ENCODE measurements at regions not wholly inside any gene's neighbourhood (a gene's known extent, or its start where the extent isn't known, plus 50 kb on each side); places are given as distances from the start of the nearest gene placed in this dataset.

GRCh38 chr5:157926977-157927376 lies 68.0 kb upstream of the CLINT1 start:
- Histone ChIP-seq H3K79me2 (ENCODE audit: insufficient read depth, low read depth, low read length) (no peaks in the 10 kb centered on the region), H3K4me2 (ENCODE audit: low read length) (no peak overlapping the region), H2AFZ (ENCODE audit: low read length) (no peak overlapping the region), H4K20me1 (ENCODE audit: insufficient read depth, low read length) (no peaks in the 10 kb centered on the region), H3K9me2 (ENCODE audit: insufficient read depth, low read length) (no peaks in the 10 kb centered on the region), H3K27ac (ENCODE audit: low read depth, low read length, poor library complexity, severe bottlenecking) (no peak overlapping the region), H3K36me3 (ENCODE audit: insufficient read depth, low read length) (no peaks in the 10 kb centered on the region), H3K4me3 (ENCODE audit: low read depth, low read length, poor library complexity, severe bottlenecking) (no peak overlapping the region), H3K4me1 (ENCODE audit: insufficient read depth, low read length, poor library complexity, severe bottlenecking) (no peaks in the 10 kb centered on the region), H3K9me3 (ENCODE audit: low read length) (no peaks in the 10 kb centered on the region)
- TF ChIP-seq, protein P1, sequence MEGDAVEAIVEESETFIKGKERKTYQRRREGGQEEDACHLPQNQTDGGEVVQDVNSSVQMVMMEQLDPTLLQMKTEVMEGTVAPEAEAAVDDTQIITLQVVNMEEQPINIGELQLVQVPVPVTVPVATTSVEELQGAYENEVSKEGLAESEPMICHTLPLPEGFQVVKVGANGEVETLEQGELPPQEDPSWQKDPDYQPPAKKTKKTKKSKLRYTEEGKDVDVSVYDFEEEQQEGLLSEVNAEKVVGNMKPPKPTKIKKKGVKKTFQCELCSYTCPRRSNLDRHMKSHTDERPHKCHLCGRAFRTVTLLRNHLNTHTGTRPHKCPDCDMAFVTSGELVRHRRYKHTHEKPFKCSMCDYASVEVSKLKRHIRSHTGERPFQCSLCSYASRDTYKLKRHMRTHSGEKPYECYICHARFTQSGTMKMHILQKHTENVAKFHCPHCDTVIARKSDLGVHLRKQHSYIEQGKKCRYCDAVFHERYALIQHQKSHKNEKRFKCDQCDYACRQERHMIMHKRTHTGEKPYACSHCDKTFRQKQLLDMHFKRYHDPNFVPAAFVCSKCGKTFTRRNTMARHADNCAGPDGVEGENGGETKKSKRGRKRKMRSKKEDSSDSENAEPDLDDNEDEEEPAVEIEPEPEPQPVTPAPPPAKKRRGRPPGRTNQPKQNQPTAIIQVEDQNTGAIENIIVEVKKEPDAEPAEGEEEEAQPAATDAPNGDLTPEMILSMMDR (conservative IDR thresholded peaks at IDR 0.05; ENCODE audit: low read length): no peak
- no peak for TF ChIP-seq EZH2phosphoT487 (IDR thresholded peaks at IDR 0.05; ENCODE audit: borderline replicate concordance, low read depth, low read length)
- intact Hi-C loops (cut with micrococcal nuclease; ENCODE audit: unreplicated experiment): no loop called here
- BruUV-seq (replicated peaks): no TSS peak
- CTCF ChIA-PET (ENCODE audit: unreplicated experiment): no interaction called here
- no peak for DNase-seq (ENCODE audit: low spot score)
- POLR2A ChIA-PET: no interaction called here

GRCh38 chr5:157925786-157926671 lies 67.1 kb upstream of the CLINT1 start:
- BruUV-seq (replicated peaks): no TSS peak
- intact Hi-C loops (cut with micrococcal nuclease; ENCODE audit: unreplicated experiment): no loop called here
- H3K4me2 ChIP-seq (ENCODE audit: low read length): no peak overlapping the region
- no peak overlapping the region for H3K4me3 ChIP-seq (ENCODE audit: low read depth, low read length, poor library complexity, severe bottlenecking)
- no peak overlapping the region for H2AFZ ChIP-seq (ENCODE audit: low read length)
- no peaks in the 10 kb centered on the region for H3K79me2 ChIP-seq (ENCODE audit: insufficient read depth, low read depth, low read length)
- H4K20me1 ChIP-seq (ENCODE audit: insufficient read depth, low read length): no peaks in the 10 kb centered on the region
- no peaks in the 10 kb centered on the region for H3K36me3 ChIP-seq (ENCODE audit: insufficient read depth, low read length)
- TF ChIP-seq EZH2phosphoT487 (IDR thresholded peaks at IDR 0.05; ENCODE audit: borderline replicate concordance, low read depth, low read length): no peak
- H3K27ac ChIP-seq (ENCODE audit: low read depth, low read length, poor library complexity, severe bottlenecking): no peak overlapping the region
- ChIA-PET POLR2A (interaction anchor here (0.7 kb wide), 1 partner anchor 25 kb away, joined by 3 read pairs; no protein-coding TSS in a partner anchor), CTCF (ENCODE audit: unreplicated experiment) (no interaction called here)
- DNase-seq (ENCODE audit: low spot score): no peak
- H3K9me2 ChIP-seq (ENCODE audit: insufficient read depth, low read length): no peaks in the 10 kb centered on the region
- H3K9me3 ChIP-seq (ENCODE audit: low read length): no peaks in the 10 kb centered on the region
- no peaks in the 10 kb centered on the region for H3K4me1 ChIP-seq (ENCODE audit: insufficient read depth, low read length, poor library complexity, severe bottlenecking)

DNA sequence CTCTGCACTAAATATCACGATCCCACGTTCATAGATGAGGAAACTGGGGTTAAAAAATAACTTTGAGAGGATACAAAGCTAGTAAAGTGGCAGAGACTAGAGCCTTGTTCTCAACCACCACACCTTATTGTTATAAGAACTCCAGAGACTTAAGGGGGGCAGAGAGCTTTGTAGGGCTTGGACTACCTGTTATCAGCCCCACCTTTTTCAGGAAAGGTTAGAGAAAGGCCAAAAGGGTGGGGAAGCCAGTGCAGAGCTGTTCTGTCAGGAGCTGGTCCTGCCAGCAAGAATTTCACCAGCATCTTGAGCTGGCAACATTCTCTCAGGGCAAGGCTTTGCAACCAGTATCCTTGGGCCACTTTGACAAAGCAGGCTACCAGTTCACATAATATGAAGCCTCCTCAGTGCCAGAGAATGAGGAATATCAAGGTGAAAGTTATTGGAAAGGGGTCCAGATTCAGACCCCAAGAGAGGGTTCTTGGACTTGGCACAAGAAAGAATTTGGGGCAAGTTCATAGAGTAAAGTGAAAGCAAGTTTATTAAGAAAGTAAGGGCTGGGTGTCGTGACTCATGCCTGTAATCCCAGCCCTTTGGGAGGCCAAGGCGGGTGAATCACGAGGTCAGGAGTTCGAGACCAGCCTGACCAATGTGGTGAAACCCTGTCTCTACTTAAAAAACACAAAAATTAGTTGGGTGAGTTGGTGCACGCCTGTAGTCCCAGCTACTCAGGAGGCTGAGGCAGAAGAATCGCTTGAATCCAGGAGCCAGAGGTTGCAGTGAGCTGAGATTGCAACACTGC lies 66.2 kb upstream of the CLINT1 start:
- BruUV-seq (replicated peaks): no TSS peak

More for the DNA sequence above, 66.2 kb upstream of the CLINT1 start:
- Histone ChIP-seq H3K4me1 (ENCODE audit: insufficient read depth, low read length, poor library complexity, severe bottlenecking) (peaks cover 2% of the 10 kb centered on the region), H2AFZ (ENCODE audit: low read length) (no peak overlapping the region), H3K27ac (ENCODE audit: low read depth, low read length, poor library complexity, severe bottlenecking) (no peak overlapping the region), H4K20me1 (ENCODE audit: insufficient read depth, low read length) (no peaks in the 10 kb centered on the region), H3K4me2 (ENCODE audit: low read length) (no peak overlapping the region), H3K9me2 (ENCODE audit: insufficient read depth, low read length) (no peaks in the 10 kb centered on the region), H3K79me2 (ENCODE audit: insufficient read depth, low read depth, low read length) (no peaks in the 10 kb centered on the region), H3K36me3 (ENCODE audit: insufficient read depth, low read length) (no peaks in the 10 kb centered on the region), H3K4me3 (ENCODE audit: low read depth, low read length, poor library complexity, severe bottlenecking) (no peak overlapping the region), H3K9me3 (ENCODE audit: low read length) (no peaks in the 10 kb centered on the region)
- CTCF ChIA-PET (ENCODE audit: unreplicated experiment): no interaction called here
- POLR2A ChIA-PET: interaction anchor here (0.6 to 0.7 kb wide), 2 partner anchors 16 to 26 kb away, joined by 3 read pairs; no protein-coding TSS in a partner anchor
- intact Hi-C loops (cut with micrococcal nuclease; ENCODE audit: unreplicated experiment): no loop called here
- DNase-seq (ENCODE audit: low spot score): no peak
- TF ChIP-seq EZH2phosphoT487 (IDR thresholded peaks at IDR 0.05; ENCODE audit: borderline replicate concordance, low read depth, low read length): no peak
- TF ChIP-seq, protein P1 (conservative IDR thresholded peaks at IDR 0.05; ENCODE audit: low read length): no peak
